PC-3 (cell line): ENCODE measurements at regions not wholly inside any gene's neighbourhood (a gene's known extent, or its start where the extent isn't known, plus 50 kb on each side); places are given as distances from the start of the nearest gene placed in this dataset.

Experiments used
- EZH2 ChIP-seq: fragments of 300-600 bp; sonication (generic); IDR thresholded peaks from one replicate; pipeline ENCODE4 v1.6.1; 2017; ENCODE audit warnings: antibody characterized with exemption, mild to moderate bottlenecking, low read length; ENCODE audit not compliant: unreplicated experiment
- EZH2phosphoT487 ChIP-seq: fragments of 300-600 bp; sonication (generic); IDR thresholded peaks from 2 replicates; pipeline ENCODE4 v1.6.1; 2018; ENCODE audit warnings: mild to moderate bottlenecking, antibody characterized with exemption, low read length, borderline replicate concordance
- TF ChIP-seq, protein P1 (sequence below): fragments of 300-600 bp; sonication (generic); conservative IDR thresholded peaks from 2 replicates; pipeline ENCODE4 v1.5.1; 2017; ENCODE audit warnings: antibody characterized with exemption, low read depth, mild to moderate bottlenecking, low read length

DNA sequence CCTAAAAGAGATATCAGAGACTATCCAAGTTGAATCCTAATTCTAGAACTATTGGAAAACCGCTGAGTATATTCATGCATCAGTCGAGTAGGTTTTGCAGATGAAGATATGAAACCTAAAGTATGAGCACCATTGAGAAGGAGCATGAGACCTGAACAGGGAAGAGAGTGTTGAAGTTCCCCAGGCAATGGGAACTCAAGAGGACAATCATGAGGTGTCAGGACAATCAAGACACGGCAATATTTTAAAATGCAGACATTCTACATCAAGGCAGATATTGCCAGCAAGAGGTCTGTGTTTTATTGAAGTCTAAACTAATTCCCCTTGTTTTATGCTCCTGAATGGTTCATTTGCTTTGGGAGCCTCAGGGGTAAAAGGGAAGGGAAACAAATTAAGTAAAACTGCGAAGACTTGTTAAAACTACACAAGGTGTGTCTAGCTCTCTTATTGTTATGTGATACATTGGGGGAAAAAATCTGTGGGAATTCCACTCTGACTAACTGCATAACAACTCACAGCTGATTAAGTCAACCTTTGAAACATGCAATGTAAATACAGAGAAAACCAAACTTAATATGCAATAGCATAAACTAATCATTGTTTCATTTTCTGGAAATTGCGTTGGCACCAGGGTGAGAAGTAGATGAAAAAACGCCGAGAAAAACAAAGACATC, 347.9 kb upstream of the ADGRL2 start:
- TF ChIP-seq EZH2 (no peak), EZH2phosphoT487 (no peak)
- TF ChIP-seq, protein P1, sequence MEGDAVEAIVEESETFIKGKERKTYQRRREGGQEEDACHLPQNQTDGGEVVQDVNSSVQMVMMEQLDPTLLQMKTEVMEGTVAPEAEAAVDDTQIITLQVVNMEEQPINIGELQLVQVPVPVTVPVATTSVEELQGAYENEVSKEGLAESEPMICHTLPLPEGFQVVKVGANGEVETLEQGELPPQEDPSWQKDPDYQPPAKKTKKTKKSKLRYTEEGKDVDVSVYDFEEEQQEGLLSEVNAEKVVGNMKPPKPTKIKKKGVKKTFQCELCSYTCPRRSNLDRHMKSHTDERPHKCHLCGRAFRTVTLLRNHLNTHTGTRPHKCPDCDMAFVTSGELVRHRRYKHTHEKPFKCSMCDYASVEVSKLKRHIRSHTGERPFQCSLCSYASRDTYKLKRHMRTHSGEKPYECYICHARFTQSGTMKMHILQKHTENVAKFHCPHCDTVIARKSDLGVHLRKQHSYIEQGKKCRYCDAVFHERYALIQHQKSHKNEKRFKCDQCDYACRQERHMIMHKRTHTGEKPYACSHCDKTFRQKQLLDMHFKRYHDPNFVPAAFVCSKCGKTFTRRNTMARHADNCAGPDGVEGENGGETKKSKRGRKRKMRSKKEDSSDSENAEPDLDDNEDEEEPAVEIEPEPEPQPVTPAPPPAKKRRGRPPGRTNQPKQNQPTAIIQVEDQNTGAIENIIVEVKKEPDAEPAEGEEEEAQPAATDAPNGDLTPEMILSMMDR: no peak
